Natural killer cell treated with Interleukin-12 subunit alpha and Interleukin-12 subunit beta and Interleukin-15 and Interleukin-18, amount 100 ng/mL, for 72 hours (primary cell): ENCODE measurements at regions not wholly inside any gene's neighbourhood (a gene's known extent, or its start where the extent isn't known, plus 50 kb on each side); places are given as distances from the start of the nearest gene placed in this dataset.
A peak's percentile ranks its signal among the peaks of the same experiment; 100 is the strongest.

Experiments used
- ATAC-seq, 2 donors: fragments of 150-1000 bp; cut with Tn5 transposase in 1 of 2; sonication (Bioruptor Pico), chemical (Tn5 transposase) in 1 of 2; 2 replicates each; pipeline ENCODE4 v1.10.0; 2021
- DNase-seq: peaks from one replicate; pipeline ENCODE4 v3.0.0; 2022; ENCODE audit warnings: low spot score
- H3K27ac Mint-ChIP-seq, 2 donors: 1 replicate in 1 of 2; 2 replicates in 1 of 2; pipeline ENCODE4 v1.8.0; 2022; ENCODE audit warnings: mixed read lengths in 2 of 2, mild to moderate bottlenecking in 1 of 2, moderate library complexity in 1 of 2
- H3K27me3 Mint-ChIP-seq, 2 donors: 1 replicate in 1 of 2; 2 replicates in 1 of 2; pipeline ENCODE4 v1.8.0; 2022; ENCODE audit warnings: mixed read lengths in 2 of 2
- H3K36me3 Mint-ChIP-seq: one replicate; pipeline ENCODE4 v1.8.0; 2022; ENCODE audit warnings: mixed read lengths
- H3K4me1 Mint-ChIP-seq, 2 donors: 1 replicate in 1 of 2; 2 replicates in 1 of 2; pipeline ENCODE4 v1.8.0; 2022; ENCODE audit warnings: low read depth in 2 of 2, mixed read lengths in 2 of 2, mild to moderate bottlenecking in 1 of 2
- H3K4me3 Mint-ChIP-seq: one replicate; pipeline ENCODE4 v1.8.0; 2022; ENCODE audit warnings: mixed read lengths
- H3K9me3 Mint-ChIP-seq: 2 replicates; pipeline ENCODE4 v1.8.0; 2022; ENCODE audit warnings: mixed read lengths

DNA sequence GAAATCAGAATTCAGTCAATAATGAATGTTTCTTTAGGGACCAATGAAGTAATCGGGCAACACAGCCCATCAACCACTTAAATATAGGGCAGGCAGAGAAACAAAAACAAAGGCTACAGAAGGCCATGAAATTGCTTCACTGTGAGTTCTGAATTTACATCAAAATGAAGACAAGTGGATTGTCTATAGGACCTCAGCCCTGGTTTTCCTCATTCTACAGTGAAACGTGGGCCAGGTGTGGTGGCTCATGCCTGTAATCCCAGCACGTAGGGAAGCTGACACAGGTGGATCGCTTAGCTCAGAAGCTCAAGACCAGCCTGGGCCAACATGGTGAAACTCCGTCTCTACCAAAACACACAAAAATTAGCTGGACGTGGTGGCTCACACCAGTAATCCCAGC lies 416.0 kb downstream of the KLF12 start:
- peaks cover 7% of the 10 kb centered on the region for H3K36me3 Mint-ChIP-seq
- DNase-seq (no peak), ATAC-seq (no peak)
- peak overlapping the region; percentile 62 to 76 for H3K27ac Mint-ChIP-seq
- no peak overlapping the region for H3K4me3 Mint-ChIP-seq
- no peaks in the 10 kb centered on the region for H3K27me3 Mint-ChIP-seq
- peaks cover 46 to 67% of the 10 kb centered on the region in 2 donors for H3K4me1 Mint-ChIP-seq
- H3K9me3 Mint-ChIP-seq: no peaks in the 10 kb centered on the region

DNA sequence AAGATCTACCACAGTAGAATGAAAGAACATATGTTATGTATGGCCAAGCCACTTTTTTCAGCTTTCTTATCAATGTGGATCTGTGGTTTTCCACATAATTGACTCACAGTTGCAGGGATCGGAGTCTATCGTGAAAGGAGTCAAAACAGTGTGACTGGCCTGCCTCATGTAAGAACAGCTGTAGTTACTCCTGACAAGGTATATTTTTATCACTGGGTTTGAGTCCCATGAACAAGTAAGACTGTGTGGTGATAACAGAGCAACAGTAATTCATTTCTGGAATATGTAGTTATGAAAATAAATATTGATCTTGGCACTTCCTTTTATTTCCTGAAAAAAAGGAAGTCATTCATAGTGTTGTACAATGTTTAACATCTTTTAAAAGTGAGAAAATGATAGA lies 416.6 kb downstream of the KLF12 start:
- peak overlapping the region; percentile 62 to 76 for H3K27ac Mint-ChIP-seq
- no peaks in the 10 kb centered on the region for H3K9me3 Mint-ChIP-seq
- ATAC-seq (peak in 1 of 2 donors; percentile 14), DNase-seq (no peak)
- H3K4me3 Mint-ChIP-seq: peak overlapping the region; percentile 46
- H3K4me1 Mint-ChIP-seq: peaks cover 50 to 71% of the 10 kb centered on the region in 2 donors
- peaks cover 11% of the 10 kb centered on the region for H3K36me3 Mint-ChIP-seq
- no peaks in the 10 kb centered on the region for H3K27me3 Mint-ChIP-seq

DNA sequence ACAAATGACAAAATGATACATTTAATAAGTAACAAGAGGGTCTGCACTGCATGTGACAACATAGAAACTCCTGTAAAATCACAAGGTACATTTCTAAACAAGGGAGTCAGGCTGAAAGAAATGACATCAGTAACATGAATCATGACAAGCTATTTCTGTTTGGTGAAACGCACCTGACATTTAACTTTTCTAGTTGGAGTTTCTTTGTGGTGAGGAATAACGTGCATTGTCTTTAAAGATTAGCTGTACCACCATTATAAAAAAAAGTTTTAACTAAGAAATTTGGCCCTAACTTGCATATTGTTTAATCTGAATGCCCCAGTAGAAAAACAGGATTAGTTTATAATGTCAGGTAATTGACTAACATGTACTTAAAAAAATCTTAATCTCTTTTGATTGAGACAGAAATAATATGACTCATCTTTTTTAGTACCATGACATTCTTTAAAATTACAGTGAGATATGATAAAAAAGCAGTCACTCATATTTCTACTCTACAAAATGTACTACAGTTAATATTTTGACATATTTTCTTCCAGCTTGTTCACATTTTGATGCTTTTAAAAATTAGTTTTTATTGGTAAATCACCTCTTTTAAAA lies 418.2 kb downstream of the KLF12 start:
- peaks cover 44 to 62% of the 10 kb centered on the region in 2 donors for H3K4me1 Mint-ChIP-seq
- H3K36me3 Mint-ChIP-seq: peaks cover 11% of the 10 kb centered on the region
- H3K9me3 Mint-ChIP-seq: no peaks in the 10 kb centered on the region
- H3K27ac Mint-ChIP-seq: peak overlapping the region; percentile 76 to 77
- peak overlapping the region; percentile 81 for H3K4me3 Mint-ChIP-seq
- ATAC-seq: peak; percentile 29 to 42
- H3K27me3 Mint-ChIP-seq: no peaks in the 10 kb centered on the region
- no peak for DNase-seq

DNA sequence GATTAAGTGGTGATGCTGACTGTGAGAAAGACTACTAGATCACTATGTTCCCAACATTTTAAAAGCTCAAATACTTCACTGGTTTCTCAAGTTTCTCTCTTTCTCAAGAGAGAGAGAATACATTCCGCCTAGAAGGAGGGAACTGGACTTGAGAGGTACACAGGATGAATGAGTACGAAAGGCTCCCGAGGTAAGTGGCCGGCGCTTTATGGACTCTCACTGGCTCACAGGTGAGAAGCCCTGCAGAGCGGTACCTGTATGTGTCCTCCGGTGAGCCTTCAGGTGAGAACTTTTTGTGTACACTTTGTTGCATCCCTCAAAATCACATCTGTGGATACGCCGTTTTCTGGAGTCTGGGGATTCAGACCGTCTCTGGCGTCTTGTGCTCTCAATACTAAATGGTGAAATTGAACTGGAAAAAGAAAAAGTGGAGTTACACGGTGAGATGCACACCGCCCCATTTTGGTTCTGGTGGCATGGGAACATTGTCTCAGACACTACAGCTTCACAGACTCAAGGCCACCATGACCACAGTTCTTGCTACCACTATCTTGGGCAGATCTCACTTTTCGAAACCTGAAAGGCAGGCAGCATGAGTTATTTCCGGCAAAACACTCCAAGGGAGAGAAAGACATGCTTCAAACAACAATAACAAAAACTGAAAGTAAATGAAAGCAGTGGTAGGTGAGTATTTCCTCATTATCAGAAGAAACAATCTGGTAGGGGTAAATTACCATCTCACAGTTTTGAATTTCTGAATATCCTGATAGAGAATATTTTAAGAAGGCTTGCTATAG lies 418.9 kb downstream of the KLF12 start:
- ATAC-seq: peak; percentile 86 to 87
- H3K36me3 Mint-ChIP-seq: peaks cover 11% of the 10 kb centered on the region

DNA sequence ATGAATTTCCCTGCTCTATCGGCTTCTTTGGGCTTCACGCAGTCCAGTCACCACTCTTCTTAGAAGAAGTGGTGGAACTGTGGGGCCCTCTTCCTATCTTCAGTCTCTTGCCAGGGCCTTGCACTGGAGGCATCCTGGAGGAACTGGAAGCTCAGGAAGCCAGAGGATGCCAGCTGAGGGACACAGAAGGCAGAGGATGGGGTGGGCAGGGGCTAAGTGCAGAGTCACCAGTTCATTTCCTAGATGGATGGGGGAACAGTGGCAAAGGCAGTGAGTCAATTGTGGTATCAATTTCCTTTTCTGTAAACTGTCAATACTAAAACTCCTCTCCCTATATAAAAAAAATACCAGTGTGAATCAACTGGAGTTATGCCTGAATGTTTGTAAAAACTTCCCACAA lies 419.7 kb downstream of the KLF12 start:
- H3K36me3 Mint-ChIP-seq: peaks cover 11% of the 10 kb centered on the region
- peak overlapping the region; percentile 77 to 80 for H3K27ac Mint-ChIP-seq
- no peaks in the 10 kb centered on the region for H3K9me3 Mint-ChIP-seq
- peak overlapping the region; percentile 81 for H3K4me3 Mint-ChIP-seq
- H3K4me1 Mint-ChIP-seq: peaks cover 40 to 53% of the 10 kb centered on the region in 2 donors
- DNase-seq: no peak
- H3K27me3 Mint-ChIP-seq: no peaks in the 10 kb centered on the region
- ATAC-seq: peak; percentile 29 to 56

More for the DNA sequence above, 418.9 kb downstream of the KLF12 start:
- H3K9me3 Mint-ChIP-seq: no peaks in the 10 kb centered on the region
- peaks cover 43 to 55% of the 10 kb centered on the region in 2 donors for H3K4me1 Mint-ChIP-seq
- peak; percentile 69 for DNase-seq
- H3K27ac Mint-ChIP-seq: peak overlapping the region; percentile 76 to 77
- H3K27me3 Mint-ChIP-seq: no peaks in the 10 kb centered on the region
- H3K4me3 Mint-ChIP-seq: peak overlapping the region; percentile 81

DNA sequence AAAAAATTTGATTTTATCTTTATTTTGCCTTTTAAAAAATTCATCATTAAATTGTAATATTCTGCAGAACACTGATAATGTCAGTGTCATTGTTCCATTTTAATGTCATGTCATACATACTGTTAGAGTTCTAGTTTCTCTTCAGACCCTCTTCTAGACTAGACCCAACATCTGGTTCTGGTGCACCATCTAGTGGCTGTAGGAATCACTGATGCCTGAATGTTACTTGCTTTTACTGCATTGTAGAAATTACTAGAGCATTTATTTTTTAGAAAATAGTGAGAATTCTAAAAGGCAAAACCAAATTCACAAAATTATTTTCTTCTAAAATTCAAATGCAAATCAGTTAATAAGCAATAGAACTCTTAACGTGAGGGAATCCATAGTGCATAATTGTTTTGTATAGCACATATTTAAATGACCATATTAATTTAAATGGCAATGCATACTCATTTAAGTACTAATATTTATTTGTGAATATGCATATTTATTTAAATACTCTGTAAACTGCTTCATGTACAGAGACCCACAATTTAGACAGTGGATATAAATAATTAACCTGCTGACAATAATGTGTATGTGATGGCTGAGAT lies 425.7 kb downstream of the KLF12 start:
- H3K27me3 Mint-ChIP-seq: no peaks in the 10 kb centered on the region
- H3K9me3 Mint-ChIP-seq: no peaks in the 10 kb centered on the region
- H3K27ac Mint-ChIP-seq: no peak overlapping the region
- ATAC-seq (peak; percentile 67 to 78), DNase-seq (peak; percentile 63)
- H3K4me3 Mint-ChIP-seq: no peak overlapping the region
- peaks cover 7% of the 10 kb centered on the region for H3K36me3 Mint-ChIP-seq
- peaks cover 6 to 15% of the 10 kb centered on the region in 2 donors for H3K4me1 Mint-ChIP-seq

GRCh38 chr13:73704587-73704986 lies 429.6 kb downstream of the KLF12 start:
- no peak for DNase-seq
- Mint-ChIP-seq H3K4me3 (no peak overlapping the region), H3K27ac (peak overlapping the region in 1 of 2 donors; percentile 59), H3K27me3 (no peaks in the 10 kb centered on the region), H3K9me3 (no peaks in the 10 kb centered on the region), H3K36me3 (no peaks in the 10 kb centered on the region), H3K4me1 (peaks cover 6 to 17% of the 10 kb centered on the region in 2 donors)
- no peak for ATAC-seq

GRCh38 chr13:73703606-73704005 lies 430.6 kb downstream of the KLF12 start:
- H3K9me3 Mint-ChIP-seq: no peaks in the 10 kb centered on the region
- H3K36me3 Mint-ChIP-seq: no peaks in the 10 kb centered on the region
- no peak overlapping the region for H3K4me3 Mint-ChIP-seq
- ATAC-seq (no peak), DNase-seq (no peak)
- no peaks in the 10 kb centered on the region for H3K27me3 Mint-ChIP-seq
- H3K4me1 Mint-ChIP-seq: peaks cover 11 to 24% of the 10 kb centered on the region in 2 donors
- peak overlapping the region; percentile 36 to 59 for H3K27ac Mint-ChIP-seq

GRCh38 chr13:73702419-73703071 lies 431.7 kb downstream of the KLF12 start:
- ATAC-seq (peak; percentile 65 to 86), DNase-seq (no peak)
- Mint-ChIP-seq H3K4me1 (peaks cover 14 to 30% of the 10 kb centered on the region in 2 donors), H3K9me3 (no peaks in the 10 kb centered on the region), H3K4me3 (peak overlapping the region; percentile 22), H3K27me3 (no peaks in the 10 kb centered on the region), H3K27ac (peak overlapping the region; percentile 36 to 77), H3K36me3 (no peaks in the 10 kb centered on the region)

DNA sequence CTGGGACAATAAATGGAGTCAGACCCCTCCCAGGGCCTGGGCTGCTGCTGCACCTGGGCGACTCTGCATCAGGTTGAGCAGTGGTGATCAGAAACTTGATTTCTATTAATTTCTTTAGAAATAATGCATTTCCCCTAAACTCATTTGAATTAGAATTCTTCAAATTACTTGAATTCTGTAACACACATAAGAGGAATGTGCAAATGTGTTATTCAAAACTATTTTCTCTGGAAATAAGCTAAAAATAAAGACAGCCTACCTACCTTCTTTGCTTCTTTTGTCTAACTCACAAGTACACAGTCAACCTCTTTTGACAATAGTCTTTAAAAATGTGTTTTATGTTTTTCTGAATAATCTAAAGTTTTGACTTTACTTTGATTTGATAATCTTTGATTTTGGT lies 433.0 kb downstream of the KLF12 start:
- H3K4me1 Mint-ChIP-seq: peaks cover 22 to 37% of the 10 kb centered on the region in 2 donors
- H3K27ac Mint-ChIP-seq: no peak overlapping the region

DNA sequence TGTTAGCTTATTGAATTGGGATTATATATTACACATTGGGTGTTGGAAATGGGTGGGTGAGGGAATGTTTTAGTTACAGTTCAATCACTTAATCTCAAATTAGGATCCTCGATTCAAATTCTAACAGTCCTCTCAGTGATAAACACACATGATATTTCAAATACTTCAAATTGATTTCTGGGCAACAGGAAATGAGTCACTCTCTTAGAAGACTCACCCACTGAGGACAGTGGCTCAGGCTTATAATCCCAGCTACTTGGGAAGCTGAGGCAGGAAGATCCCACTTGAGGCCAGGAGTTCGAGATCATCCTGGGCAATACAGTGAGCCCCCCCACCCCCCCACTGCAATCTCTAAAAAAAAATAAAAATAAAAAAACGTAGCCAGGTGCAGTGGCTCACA lies 435.3 kb downstream of the KLF12 start:
- H3K4me1 Mint-ChIP-seq: peaks cover 22 to 34% of the 10 kb centered on the region in 2 donors
- no peak for ATAC-seq
- H3K27me3 Mint-ChIP-seq: no peaks in the 10 kb centered on the region

More for the DNA sequence above, 433.0 kb downstream of the KLF12 start:
- no peak overlapping the region for H3K4me3 Mint-ChIP-seq
- no peaks in the 10 kb centered on the region for H3K36me3 Mint-ChIP-seq
- DNase-seq: no peak
- no peak for ATAC-seq
- H3K27me3 Mint-ChIP-seq: no peaks in the 10 kb centered on the region
- H3K9me3 Mint-ChIP-seq: no peaks in the 10 kb centered on the region

DNA sequence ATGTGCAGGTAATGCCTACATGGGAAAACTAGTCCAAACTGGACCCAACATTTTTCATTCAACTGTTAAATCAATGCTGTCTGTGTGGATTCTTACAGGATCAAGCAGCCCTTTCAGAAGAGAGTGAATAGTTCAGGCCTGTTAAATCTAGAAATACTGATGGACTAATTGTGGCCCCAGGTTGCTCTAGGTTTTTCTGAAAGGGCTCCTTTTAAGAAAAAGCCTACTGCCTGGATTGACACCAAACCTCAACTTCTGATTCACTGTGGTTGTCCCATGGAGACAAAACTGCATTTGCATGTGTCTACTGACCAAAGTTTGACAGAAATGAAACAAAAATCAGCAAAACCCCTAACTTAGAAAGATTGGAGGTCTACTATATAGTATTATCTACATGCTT lies 437.0 kb downstream of the KLF12 start:
- Mint-ChIP-seq H3K27ac (peak overlapping the region; percentile 44 to 55), H3K36me3 (peaks cover 6% of the 10 kb centered on the region)

More for the DNA sequence above, 435.3 kb downstream of the KLF12 start:
- H3K27ac Mint-ChIP-seq: peak overlapping the region; percentile 51 to 57
- H3K9me3 Mint-ChIP-seq: no peaks in the 10 kb centered on the region
- H3K36me3 Mint-ChIP-seq: peaks cover 6% of the 10 kb centered on the region
- no peak overlapping the region for H3K4me3 Mint-ChIP-seq
- no peak for DNase-seq

GRCh38 chr13:73696713-73697112 lies 437.5 kb downstream of the KLF12 start:
- H3K27me3 Mint-ChIP-seq: no peaks in the 10 kb centered on the region
- ATAC-seq (no peak), DNase-seq (no peak)
- no peak overlapping the region for H3K4me3 Mint-ChIP-seq
- H3K27ac Mint-ChIP-seq: peak overlapping the region in 1 of 2 donors; percentile 19
- H3K36me3 Mint-ChIP-seq: peaks cover 6% of the 10 kb centered on the region
- H3K9me3 Mint-ChIP-seq: no peaks in the 10 kb centered on the region
- H3K4me1 Mint-ChIP-seq: peaks cover 17 to 25% of the 10 kb centered on the region in 2 donors

More for the DNA sequence above, 437.0 kb downstream of the KLF12 start:
- Mint-ChIP-seq H3K4me1 (peaks cover 17 to 26% of the 10 kb centered on the region in 2 donors), H3K9me3 (no peaks in the 10 kb centered on the region), H3K4me3 (no peak overlapping the region), H3K27me3 (no peaks in the 10 kb centered on the region)
- ATAC-seq (no peak), DNase-seq (no peak)
